HG03175 (cell line): ENCODE measurements at regions not wholly inside any gene's neighbourhood (a gene's known extent, or its start where the extent isn't known, plus 50 kb on each side); places are given as distances from the start of the nearest gene placed in this dataset.
"Not testable (repeated sequence)": the region's sequence is repeated elsewhere in the genome, so short reads cannot be mapped to it uniquely, and the experiment has no call there.

Experiments used
- ATAC-seq: cut with Tn5 transposase; IDR thresholded peaks from one replicate; pipeline ENCODE4 v1.9.1; 2021; ENCODE audit warnings: mild to moderate bottlenecking, moderate library complexity; ENCODE audit not compliant: unreplicated experiment

DNA sequence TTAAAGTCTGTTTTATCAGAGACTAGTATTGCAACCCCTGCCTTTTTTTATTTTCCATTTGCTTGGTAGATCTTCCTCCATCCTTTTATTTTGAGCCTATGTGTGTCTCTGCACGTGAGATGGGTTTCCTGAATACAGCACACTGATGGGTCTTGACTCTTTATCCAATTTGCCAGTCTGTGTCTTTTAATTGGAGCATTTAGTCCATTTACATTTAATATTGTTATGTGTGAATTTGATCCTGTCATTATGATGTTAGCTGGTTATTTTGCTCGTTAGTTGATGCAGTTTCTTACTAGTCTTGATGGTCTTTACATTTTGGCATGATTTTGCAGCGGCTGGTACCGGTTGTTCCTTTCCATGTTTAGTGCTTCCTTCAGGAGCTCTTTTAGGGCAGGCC is 381.5 kb upstream of the ZEB2 start:
- not testable (repeated sequence) for ATAC-seq

DNA sequence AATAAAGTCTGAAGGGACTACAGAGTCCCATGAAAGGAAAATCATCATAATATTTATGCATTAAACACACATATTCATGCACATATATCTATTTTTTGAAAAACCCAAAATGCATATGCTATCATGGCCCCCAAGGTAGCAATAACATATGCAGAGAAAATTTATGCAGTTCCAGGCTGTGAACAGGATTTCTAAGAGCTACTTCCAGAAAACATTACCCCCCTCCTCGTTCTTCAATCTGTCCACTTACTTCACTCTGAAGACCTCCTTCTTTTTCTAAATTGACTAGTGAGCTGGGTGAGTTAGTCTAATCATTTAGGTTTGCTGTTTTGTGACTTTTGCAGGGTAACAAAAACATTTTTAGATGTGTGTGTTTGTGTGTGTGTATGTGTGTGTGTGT is 376.4 kb upstream of the ZEB2 start:
- no peak for ATAC-seq

DNA sequence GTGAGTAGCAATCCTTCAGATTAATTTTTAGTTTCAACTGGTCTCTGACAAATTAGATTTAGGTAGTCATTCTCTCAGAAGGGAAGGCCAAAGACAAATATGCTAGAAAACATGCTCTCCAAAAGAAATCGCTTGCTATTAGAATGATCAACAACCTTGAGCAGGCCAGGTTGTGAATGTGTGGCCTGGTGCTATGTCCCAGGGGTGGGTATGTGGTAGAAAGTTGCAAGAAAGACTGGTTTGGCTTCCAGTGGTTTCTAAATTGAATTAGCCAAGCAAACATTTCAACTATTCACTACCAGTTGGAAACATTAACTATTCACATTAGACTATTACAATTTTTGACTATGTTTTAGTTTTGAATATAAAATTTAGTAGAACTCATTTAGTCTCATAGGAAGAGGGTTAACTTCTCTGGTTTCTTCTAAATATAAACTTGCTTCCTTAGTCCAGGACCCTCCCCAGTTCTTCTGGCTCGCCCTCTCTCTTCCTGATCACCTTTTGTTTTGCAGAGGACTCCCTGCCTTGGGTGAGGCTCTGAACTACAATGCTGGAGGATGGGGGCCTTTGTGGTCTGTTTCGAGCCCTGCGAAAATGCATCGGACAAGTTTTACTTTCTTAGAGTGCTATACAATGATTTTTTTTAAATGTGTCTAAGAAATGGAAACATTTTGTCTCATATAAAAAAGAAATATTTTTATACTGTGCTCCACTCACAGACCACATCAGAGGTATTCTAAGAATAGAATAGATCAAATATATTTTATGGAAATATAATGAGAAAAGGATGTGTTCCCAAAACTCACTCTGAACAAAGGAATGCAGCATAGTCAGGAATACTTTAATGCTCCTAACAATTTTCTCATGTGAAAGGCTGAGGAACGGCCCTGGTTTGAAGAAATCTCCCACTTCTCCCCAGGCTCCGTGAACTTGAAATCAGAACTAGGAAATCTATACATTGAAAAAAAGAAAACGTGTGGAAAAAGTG is 375.0 kb upstream of the ZEB2 start:
- no peak for ATAC-seq

DNA sequence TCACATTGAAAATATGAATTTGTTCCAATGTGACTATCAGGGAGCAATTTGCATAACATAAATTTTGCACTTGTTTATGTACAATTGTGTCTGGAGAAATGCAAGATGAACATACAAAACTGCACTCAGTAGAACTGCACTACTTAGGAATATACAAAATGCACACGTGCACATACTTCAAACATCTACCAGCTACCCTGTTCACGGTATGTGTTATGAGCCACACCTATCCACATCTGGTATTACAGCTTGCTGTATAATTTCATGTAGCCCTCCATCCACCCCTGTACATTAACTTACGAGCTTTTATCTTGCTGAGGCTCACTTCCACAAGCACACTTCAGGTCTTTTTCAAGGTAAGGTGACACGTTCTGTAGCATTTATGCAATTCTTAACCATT is 373.5 kb upstream of the ZEB2 start:
- ATAC-seq: no peak

DNA sequence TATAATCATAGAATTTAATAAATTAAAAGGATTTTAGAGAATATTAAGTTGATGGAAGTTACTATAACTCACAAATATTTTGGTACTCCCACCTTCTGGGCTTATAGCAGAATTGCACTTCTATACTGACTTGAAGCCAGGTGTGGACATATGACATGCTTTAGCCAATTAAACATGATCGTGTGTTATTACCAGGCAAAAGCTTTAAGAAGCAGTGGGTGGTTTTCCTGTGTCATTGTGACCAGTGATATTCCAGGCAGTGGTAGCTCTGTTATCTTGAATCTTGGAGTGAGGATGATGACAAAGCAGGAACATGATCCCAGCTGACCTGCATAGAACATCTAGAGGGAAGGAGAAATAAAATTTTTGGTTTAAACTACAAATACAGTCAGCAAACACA is 370.9 kb upstream of the ZEB2 start:
- peak; percentile 79 for ATAC-seq

DNA sequence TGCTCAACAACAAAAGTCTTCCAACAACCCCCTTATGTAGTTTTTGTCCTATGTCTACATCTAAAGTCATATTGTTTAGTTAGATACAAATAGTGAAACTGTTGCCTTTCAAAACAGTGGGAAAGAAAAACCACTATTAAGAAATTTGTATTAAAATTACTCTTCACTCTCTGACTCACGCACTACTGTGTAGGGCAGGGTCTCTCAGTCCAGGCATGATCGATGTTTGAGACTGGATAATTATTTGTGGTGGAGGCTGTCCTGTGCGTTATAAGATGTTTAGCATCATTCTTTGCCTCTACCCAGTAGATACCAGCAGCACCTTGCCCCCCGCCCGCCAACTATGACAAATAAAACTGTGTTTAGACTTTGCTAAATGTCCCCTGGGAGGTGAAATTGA is 369.4 kb upstream of the ZEB2 start:
- no peak for ATAC-seq

DNA sequence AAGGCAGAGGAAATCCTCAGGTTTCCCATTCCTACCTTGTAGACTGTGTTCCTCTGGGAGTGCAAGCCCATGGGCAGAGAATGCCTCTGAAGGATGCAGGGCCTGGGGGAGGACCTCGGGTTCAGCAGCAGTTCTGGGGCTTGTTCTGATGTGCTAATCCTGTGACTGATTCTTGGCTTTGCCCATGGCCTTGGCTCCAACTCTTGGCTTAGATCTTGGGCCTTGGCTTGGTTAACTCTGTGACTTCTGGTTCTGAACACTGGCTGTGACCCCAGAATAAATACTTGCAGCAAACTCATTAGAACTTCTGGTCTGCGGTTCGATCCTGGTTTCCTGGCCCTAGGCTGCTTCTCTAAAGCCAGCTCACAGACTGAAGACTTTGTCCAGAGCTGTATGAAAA is 366.9 kb upstream of the ZEB2 start:
- no peak for ATAC-seq

DNA sequence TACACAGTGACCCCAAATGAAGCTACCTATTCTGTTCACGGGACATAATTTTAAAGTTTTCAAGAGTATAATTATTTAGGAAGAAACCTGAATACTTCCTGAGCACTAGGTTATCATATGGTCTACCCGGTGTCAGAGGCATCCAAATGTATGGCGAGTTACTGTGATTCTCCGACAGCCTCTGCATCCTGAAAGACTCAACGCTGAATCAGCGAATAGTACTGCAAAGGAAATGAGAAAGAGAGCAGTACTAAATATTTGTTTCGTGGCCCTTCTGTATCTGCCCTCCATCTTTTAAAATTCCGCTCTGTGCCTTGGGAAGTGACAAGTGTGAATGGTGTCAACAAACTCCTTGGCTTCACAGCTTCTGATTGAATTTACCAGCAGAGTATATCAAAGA is 358.0 kb upstream of the ZEB2 start:
- no peak for ATAC-seq

DNA sequence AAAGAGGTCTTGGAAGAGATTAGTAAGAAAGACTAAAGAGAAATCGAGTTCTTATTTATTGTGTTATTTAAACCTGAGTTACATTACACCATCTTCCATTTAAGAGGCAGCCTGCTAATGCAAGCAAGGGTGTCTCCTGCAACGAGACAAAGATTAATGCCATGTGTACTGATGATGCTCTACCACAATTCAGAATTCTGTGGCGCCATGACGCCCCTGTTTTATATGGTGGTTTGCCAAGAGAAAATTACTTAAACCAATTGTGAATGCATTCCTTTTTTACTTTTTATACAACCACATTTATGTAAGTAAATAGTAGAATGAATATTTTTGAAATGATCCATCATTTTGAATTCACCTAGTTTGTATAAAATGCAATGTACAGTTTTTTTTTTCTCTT is 356.1 kb upstream of the ZEB2 start:
- no peak for ATAC-seq

DNA sequence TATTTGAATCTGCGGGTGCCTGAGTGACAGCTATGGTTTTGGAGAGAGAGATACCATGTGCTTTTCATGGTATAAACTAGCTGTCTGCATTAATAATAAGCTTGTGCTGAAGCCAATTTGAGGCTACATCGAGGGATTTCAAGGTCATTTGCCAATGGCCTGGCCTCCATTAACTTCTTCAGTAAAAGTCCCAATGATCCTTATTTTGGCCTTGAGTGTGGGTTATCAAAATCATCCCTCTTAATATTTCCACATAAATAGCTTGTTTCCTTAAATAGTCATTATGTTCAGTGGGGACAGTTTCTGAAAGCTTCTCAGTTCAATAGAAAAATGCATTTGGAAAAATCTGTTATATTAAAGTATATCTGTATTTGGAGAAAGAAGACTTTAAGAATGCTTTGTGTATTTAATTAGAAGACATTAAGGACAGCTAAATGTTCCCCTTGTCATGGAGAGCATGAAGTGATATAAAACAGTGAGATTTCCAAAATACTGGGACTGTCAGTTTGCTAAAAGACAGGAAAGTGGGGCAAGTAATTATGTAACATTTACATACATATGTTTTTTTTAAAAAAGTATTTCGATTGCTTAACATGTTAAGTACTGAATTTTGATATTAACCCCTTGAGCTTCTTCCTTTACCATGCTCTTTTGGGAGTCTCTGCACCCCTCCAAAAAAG is 355.5 kb upstream of the ZEB2 start:
- no peak for ATAC-seq

DNA sequence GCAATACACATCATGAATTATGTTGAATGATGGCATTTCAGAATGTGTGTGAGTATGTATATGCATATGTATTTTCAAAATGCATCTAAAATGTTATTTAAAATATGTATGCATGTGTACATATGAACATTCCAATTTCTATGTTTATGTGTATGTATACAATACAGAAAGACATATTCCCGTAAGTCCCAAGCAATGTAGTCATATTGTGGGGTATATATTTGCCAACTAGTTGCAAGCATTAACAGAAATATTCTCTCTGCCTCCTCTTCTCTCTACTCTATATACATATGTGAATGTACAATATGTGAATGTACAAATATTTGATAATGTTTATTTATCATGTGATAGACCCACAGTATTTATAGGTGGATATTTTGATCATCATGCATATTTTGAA is 345.8 kb upstream of the ZEB2 start:
- ATAC-seq: no peak

DNA sequence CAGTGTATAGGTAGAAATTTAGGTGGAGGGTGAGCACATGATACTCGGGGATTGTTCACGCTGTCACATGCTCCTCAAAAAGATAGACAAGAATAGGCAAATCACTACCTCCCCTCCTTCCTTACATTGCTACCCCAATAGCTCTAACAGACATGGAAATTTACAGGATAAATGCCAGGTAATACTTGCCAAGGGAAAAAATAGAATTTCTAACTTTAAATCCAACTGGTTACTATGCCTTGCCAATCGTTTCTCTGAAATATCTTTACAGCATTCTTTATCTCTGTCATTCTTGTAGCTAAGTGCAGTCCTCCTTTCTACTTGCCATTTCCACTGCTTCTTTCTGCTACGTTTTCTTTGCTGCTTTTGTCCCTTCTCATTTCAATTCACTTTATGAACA is 339.8 kb upstream of the ZEB2 start:
- ATAC-seq: no peak

DNA sequence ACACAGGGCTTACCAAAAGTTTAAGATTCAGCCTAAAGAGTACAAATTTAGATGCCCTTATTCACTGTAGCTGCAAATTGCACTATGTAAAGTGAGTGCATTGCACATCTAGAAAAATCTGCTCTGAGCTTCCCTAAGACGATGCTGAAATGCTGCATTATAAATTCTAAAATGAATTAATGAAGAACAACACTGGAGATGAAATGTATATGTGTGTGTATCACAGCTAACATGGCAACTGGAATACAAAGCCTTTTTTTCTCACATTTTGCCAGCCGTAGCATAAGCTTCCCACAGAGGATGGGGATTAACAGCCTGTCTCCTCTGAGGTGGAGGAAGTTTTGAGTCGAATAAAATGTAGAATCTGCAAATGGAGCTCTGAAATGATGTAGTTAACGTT is 338.3 kb upstream of the ZEB2 start:
- ATAC-seq: no peak

DNA sequence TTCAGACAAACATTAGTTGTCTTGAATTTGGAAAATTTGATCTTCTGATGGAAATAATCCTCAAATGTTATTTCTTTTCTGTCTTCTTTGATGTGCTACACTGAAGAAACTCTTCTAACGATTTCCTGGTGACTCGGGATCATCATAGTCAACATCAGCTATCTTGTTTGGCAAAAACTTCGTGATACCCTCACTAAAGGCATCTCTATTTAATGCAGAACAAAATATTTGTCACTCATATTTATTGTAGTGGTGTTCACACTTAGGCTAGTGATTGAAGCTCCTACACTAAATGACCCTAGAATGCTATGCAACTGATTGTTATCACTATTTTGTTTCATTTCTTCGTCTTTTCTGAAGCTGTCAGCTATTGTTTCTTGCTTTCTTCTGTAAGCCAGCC is 334.7 kb upstream of the ZEB2 start:
- ATAC-seq: no peak

DNA sequence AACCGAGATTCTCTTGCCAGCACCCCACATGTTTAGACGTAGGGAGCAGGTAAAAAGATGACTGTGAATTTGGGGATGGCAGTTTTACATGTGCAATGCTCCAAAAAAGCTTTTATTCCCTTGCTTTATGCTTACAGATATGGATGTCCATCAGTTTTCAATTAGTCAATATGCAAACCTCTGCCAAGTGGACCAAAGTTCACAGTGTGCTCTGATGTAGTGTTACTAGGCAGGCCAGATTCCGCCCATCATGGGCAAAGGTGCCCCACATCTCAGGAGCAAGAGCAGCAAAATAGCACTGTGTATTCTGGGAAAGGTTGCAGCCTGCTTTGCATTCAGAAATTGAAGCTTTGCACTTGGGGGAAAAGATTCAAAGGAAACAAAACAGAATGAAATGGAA is 329.7 kb upstream of the ZEB2 start:
- no peak for ATAC-seq

DNA sequence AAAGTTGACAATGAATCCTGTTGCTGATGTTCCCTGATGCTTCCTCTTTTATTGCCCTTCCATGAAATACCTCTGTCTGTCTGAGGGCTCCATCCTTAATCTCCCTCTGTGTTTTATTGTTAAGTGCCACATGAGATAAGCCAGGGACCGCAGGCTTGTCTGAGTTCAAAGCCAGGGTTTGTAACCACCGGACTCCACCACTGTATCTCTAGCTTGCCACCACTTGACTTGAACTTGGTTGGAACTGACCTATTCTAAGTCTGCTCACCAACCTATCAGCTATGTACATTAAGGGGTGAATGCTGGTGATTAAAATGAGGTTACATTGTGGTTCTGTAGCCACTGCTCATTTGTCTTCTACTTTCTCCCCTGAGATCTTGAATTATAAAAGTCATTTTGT is 328.5 kb upstream of the ZEB2 start:
- ATAC-seq: no peak

DNA sequence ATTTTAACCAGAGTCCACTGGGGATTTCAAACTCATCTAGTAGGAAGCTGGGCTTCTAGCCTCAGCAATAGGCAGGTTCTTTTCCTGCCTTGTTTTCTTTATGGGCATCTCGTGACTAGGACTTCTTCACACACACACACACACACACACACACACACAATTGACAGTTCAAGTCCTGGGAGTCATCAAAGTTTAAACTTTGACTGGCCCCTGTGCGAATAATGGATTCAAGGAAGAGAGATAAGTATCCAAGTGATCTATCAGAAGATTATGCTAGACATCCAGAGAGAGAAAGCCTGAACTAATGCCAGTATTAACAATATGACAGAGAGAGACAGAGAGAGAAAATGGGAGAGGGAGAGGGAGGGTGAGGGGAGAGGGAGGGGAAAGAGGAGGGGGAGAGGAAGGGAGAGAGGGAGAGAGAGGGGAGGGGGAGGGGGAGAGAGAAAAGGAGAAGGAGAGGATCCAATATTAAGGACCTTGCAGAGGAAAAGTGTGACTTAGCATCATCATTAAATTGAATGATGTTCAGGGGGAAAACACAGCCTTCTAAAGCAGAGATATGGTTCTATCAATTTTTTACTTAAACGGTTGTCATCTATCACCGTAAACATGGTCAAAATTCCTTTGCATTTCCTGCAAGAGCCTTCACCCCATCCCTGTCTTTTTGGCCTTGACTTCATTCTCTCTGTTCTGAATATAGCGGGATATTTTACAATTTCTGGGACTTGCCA is 327.6 kb upstream of the ZEB2 start:
- no peak for ATAC-seq

DNA sequence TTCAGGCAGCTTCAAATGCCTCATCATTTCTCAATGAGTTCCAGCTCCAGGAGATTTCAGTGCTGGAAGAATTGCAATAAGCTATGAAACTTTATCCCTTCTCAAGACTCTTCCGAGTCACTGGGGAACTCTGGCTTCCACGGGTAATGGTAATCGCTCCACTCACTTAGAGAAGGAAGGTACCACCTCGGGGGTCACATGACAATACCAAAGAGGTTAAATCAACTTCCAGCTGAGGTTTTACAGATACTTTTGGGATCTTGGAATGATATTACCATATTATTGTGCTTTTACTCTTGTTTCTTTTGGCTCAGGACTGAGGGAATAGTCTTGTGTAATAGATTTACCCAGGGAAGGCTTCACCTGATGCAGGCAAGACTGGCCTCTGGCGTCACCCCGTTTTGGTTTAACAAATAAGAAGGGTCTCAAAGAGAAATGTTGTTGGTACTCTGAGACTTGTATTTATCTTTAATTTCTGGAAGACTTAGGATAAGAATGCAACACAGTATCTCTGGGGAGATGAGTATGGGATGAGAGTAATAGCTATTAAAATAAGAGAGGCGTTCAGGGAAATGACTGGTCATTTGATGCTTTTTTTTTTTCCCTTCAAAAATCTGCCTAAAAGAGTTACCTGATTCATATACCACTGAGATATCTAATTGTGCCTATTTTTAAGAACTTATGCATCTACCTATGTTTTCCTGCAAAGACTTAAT is 316.9 kb upstream of the ZEB2 start:
- ATAC-seq: no peak

DNA sequence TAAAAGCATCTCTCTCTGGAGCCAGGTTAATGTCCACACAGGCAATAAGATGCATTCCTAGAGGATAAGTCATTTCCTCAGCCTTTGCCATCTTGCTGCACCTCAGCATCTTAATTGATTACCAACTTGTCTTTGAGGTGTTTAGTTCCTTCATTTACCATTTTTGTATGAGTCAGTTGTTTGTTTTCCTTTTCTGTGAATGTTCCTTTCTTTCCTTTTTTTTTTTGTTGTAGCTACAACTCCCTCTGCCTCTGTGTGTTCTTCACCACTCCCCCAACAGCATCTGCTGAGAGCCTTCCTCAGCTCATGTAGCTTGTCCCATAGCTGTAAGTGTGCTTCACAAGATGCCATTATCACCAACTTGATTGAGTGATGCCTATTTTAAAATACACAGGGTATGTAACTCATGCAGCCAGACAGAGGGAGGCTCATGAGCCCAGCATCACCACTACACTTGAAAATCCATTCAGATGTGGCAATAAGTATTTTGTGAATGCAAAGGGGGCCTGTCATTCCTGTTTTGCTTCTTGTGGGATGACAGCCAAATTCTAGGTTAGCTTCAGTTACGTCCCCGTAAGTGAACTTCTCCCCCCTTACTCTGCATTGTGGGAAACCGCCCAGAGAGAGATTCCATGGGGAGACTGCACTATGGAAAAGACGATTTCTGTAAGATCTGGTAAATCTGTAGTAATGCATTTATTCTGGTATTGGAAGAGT is 315.9 kb upstream of the ZEB2 start:
- ATAC-seq: no peak

DNA sequence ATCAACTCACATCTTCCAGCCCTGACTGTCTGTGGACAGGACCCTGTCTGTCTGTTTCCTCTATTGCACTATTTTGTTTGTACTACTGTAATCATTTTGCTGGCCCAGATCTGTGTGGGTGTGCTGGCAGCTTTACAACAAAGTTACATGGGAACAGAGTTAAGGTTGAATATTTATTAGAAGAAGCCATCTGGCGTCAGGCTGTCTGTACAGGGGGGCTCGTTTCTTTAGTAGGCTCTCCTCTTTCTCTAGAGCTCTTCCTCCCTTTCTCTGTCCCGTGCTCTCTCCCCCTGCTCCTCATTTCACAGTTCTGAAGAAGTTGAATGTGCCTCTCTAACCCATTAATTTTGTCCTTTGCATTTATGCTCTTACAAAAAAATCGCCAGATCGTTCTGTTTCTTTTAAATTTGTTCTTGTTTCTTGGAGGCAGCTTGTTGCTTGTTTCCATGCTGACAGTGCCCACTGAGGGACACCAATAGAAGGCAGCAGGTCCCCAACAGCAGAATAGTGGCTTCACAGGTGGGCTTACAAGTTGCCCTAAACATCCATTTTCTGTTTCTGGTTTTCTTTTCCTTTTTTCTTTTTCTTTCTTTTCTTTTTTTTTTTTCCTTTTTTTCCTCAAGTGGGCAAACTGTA is 315.2 kb upstream of the ZEB2 start:
- ATAC-seq: no peak
